Testis (tissue), 2 donors: ENCODE measurements at regions not wholly inside any gene's neighbourhood (a gene's known extent, or its start where the extent isn't known, plus 50 kb on each side); places are given as distances from the start of the nearest gene placed in this dataset.
"Not testable (repeated sequence)": the region's sequence is repeated elsewhere in the genome, so short reads cannot be mapped to it uniquely, and the experiment has no call there.

Experiments used
- CTCF ChIP-seq, 3 experiments: fragments of 450-650 bp in 2 of 3; fragments of 200-600 bp in 1 of 3; sonication (generic) in 1 of 3; IDR thresholded peaks; one replicate each; pipeline ENCODE4 v1.5.1; 2016 to 2019; ENCODE audit warnings: antibody characterized with exemption in 3 of 3, mild to moderate bottlenecking in 2 of 3, moderate library complexity in 1 of 3
- POLR2A ChIP-seq: fragments of 450-650 bp; IDR thresholded peaks from one replicate; pipeline ENCODE4 v1.6.1; 2017; ENCODE audit warnings: antibody characterized with exemption, mild to moderate bottlenecking, moderate library complexity

GRCh38 chr3:61435361-61435760 lies 126.0 kb upstream of the PTPRG start:
- not testable (repeated sequence) for TF ChIP-seq CTCF (IDR thresholded peaks at IDR 0.05); POLR2A
